ENCODE measurements at regions not wholly inside any gene's neighbourhood (a gene's known extent, or its start where the extent isn't known, plus 50 kb on each side); places are given as distances from the start of the nearest gene placed in this dataset.

DNA sequence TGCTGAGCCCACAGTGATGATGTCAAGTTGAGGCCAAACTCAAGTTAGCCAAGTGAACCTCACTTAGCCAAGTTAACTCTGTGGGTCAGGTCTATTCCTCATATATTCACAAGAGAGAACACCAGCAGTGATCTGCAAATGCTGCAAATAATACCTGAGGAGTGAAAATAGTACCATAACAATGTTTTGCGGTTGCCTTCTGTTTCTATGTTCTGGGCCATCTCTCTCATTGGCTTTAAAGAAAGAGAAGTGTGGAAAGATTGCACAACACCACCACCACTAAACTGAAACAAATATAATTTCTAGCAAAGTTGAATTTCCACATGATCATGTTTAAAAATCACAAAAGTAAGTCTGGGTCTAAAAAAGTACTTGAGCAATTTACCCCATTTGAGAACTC, 211.1 kb upstream of the GALNT5 start:
- TF ChIP-seq POLR2A (IDR thresholded peaks at IDR 0.05) (no peak), CTCF (IDR thresholded peaks at IDR 0.05) (no peak)

Data from testis (tissue), 2 donors.